ENCODE measurements at regions not wholly inside any gene's neighbourhood (a gene's known extent, or its start where the extent isn't known, plus 50 kb on each side); places are given as distances from the start of the nearest gene placed in this dataset.
"Not testable (repeated sequence)": the region's sequence is repeated elsewhere in the genome, so short reads cannot be mapped to it uniquely, and the experiment has no call there.

- not testable (repeated sequence) for DNase-seq; ATAC-seq (ENCODE audit: poor library complexity)
Measured at GRCh38 chr12:9455516-9455915, 152.2 kb downstream of the KLRB1 start.

GRCh38 chr12:9454021-9454420, 153.7 kb downstream of the KLRB1 start:
- intact Hi-C loops (cut with DNase I); ATAC-seq (ENCODE audit: poor library complexity): not testable (repeated sequence)

More at GRCh38 chr12:9455516-9455915, 152.2 kb downstream of the KLRB1 start:
- intact Hi-C loops (cut with DNase I) = not testable (repeated sequence)

GRCh38 chr12:9450127-9450567, 157.6 kb downstream of the KLRB1 start:
- intact Hi-C loops (cut with DNase I); ATAC-seq (ENCODE audit: poor library complexity); DNase-seq: not testable (repeated sequence)

More at GRCh38 chr12:9454021-9454420, 153.7 kb downstream of the KLRB1 start:
- DNase-seq = not testable (repeated sequence)

- intact Hi-C loops (cut with DNase I); ATAC-seq (ENCODE audit: poor library complexity); DNase-seq: not testable (repeated sequence)
Measured at GRCh38 chr12:9449657-9450126, 158.0 kb downstream of the KLRB1 start.

DNA sequence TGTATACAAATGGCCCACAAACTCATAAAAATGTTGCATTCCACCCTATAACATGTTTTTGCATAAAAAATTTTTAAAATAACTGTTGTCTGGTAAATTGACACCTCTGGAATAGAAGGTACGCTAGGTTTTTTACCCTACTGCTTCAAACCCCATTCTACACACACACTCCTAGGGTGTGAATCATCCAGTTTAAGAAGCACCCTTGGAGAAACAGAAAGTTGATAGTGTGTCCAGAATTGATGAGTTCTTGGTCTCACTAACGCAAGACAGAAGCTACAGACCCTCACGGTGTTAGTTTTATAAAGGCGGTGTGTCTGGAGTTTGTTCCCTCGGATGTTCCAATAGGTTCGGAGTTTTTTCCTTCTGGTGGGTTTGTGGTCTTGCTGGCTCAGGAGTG, 158.5 kb downstream of the KLRB1 start:
- DNase-seq (no peak), ATAC-seq (ENCODE audit: poor library complexity) (no peak)
- intact Hi-C loops (cut with DNase I) = no loop called here

DNA sequence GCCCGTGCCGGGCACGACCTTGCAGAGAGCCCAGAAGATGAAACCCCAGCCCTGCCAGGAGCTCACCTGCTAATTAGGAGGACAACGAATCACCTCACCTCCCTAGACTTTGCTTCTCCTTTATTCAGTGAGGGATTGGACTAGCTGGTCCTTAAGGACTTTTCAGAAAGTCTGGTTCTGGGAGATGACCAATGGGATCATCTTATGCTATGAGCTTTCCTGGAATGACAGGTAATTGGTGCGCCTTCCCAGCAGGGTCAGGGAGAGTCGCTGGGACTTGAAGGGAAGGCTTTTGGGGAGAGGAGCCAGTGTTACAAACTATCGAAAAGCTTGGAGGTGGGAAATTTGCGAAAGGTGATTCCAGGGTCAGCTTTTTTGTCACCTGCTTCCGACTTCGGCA, 159.1 kb downstream of the KLRB1 start:
- ATAC-seq (ENCODE audit: poor library complexity); intact Hi-C loops (cut with DNase I): not testable (repeated sequence)

GRCh38 chr12:9447791-9448614, 159.7 kb downstream of the KLRB1 start:
- DNase-seq = peak; percentile 95
- intact Hi-C loops (cut with DNase I) = not testable (repeated sequence)

More for the DNA sequence above, 159.1 kb downstream of the KLRB1 start:
- DNase-seq = not testable (repeated sequence)

GRCh38 chr12:9446883-9447761, 160.6 kb downstream of the KLRB1 start:
- DNase-seq; intact Hi-C loops (cut with DNase I): not testable (repeated sequence)
- ATAC-seq (ENCODE audit: poor library complexity) = peak; percentile 12

More at GRCh38 chr12:9447791-9448614, 159.7 kb downstream of the KLRB1 start:
- peak; percentile 98 for ATAC-seq (ENCODE audit: poor library complexity)

DNA sequence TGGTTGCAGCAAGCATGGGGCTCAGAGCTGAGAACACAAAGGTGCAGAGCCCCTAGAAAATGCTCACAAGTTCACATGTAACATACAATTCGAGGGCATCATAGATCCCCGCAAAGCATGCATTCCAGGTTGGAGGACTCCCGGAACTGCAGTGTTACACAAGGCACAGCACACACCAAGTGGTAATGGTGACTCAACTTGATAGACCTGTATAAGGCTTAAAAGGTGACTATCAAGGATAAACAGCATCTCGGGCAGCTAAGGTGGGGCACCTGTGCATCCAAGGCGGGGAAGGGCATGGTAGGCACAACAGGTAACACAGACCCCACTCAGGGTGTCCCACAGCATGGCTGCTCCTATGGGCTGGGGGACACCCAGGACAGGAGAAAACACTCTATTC, 167.3 kb downstream of the KLRB1 start:
- ATAC-seq (ENCODE audit: poor library complexity); DNase-seq: not testable (repeated sequence)

GRCh38 chr12:9435682-9436081, 172.0 kb downstream of the KLRB1 start:
- ATAC-seq (ENCODE audit: poor library complexity); DNase-seq; intact Hi-C loops (cut with DNase I): not testable (repeated sequence)

More for the DNA sequence above, 167.3 kb downstream of the KLRB1 start:
- intact Hi-C loops (cut with DNase I) = not testable (repeated sequence)

DNA sequence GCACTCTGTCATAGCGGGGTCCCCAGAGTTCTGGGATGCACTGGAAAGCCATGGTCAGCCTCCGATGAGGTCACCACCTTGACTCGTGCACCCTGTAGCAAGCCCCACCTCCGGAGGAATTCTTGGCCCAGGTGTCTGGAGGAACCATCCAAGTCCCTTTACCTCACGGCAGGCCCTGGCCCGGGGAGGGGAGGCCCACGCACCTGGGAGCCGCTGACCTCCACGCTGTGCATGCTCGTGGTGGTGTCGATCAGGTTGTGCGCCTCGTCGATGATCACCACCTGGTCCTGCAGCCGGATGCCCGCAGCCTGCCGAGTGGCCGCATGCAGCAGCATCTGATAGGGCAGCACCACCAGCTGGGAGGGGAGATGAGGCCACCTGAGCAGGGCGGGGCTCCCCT, 177.3 kb downstream of the KLRB1 start:
- DNase-seq; ATAC-seq (ENCODE audit: poor library complexity); intact Hi-C loops (cut with DNase I): not testable (repeated sequence)

DNA sequence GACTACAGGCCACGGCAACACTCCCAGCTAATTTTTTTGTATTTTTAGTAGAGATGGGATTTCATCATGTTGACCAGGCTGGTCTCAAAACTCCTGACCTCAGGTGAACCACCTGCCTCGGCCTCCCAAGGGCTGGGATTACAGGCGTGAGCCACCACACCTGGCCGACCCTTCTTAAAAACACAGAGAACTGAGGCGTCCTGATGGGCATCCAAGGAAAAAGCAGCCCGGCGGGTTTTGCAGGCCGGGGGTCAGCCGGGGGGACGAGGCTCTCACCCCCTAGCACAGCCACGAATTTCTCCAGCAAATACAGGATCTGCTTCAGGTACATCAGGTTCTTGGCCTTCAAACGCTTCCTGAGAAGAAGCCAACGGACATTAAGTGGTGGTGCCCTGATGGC, 178.9 kb downstream of the KLRB1 start:
- intact Hi-C loops (cut with DNase I); ATAC-seq (ENCODE audit: poor library complexity); DNase-seq: not testable (repeated sequence)

DNA sequence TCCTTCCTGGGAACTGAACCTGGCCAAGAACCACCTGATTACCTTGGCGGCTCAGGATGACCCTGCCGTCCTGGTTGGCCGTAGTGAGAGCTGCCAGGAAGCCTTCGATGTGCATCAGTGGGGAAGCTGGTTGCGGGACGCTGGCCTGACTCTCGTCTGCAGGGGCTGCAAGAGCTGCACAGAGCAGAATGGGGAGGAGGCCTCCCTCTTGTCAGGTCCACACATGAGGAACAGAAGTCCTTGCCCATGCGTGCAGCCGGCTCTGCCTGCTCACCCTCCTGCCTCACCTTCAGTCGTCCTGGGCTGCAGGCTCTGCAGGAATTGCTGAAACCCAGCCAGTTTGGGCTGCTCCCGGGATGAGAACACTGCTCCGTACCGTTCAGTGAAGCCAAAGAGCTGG, 182.3 kb downstream of the KLRB1 start:
- intact Hi-C loops (cut with DNase I); ATAC-seq (ENCODE audit: poor library complexity): not testable (repeated sequence)
- DNase-seq = peak; percentile 30

GRCh38 chr12:9424175-9424740, 183.5 kb downstream of the KLRB1 start:
- DNase-seq; ATAC-seq (ENCODE audit: poor library complexity); intact Hi-C loops (cut with DNase I): not testable (repeated sequence)

GRCh38 chr12:9422689-9423088, 185.0 kb downstream of the KLRB1 start:
- ATAC-seq (ENCODE audit: poor library complexity); DNase-seq; intact Hi-C loops (cut with DNase I): not testable (repeated sequence)

- intact Hi-C loops (cut with DNase I); ATAC-seq (ENCODE audit: poor library complexity); DNase-seq: not testable (repeated sequence)
Measured at GRCh38 chr12:9421520-9422086, 186.1 kb downstream of the KLRB1 start.

GRCh38 chr12:9420817-9421519, 186.7 kb downstream of the KLRB1 start:
- DNase-seq; ATAC-seq (ENCODE audit: poor library complexity); intact Hi-C loops (cut with DNase I): not testable (repeated sequence)

Measured in Right ventricle myocardium superior (tissue), 1 donor.